ENCODE measurements at regions not wholly inside any gene's neighbourhood (a gene's known extent, or its start where the extent isn't known, plus 50 kb on each side); places are given as distances from the start of the nearest gene placed in this dataset.

GRCh38 chr3:66785191-66785909, 212.8 kb upstream of the KBTBD8 start:
- no peaks in the 10 kb centered on the region for H3K36me3 Mint-ChIP-seq (ENCODE audit: low read depth)
- intact Hi-C loops (cut with micrococcal nuclease) = no loop called here
- no peak overlapping the region for H3K27ac Mint-ChIP-seq
- no peaks in the 10 kb centered on the region for H3K4me1 Mint-ChIP-seq (ENCODE audit: low read depth)
- H3K4me3 Mint-ChIP-seq = no peak overlapping the region
- no peaks in the 10 kb centered on the region for H3K27me3 Mint-ChIP-seq
- no peaks in the 10 kb centered on the region for H3K9me3 Mint-ChIP-seq

GRCh38 chr3:66789580-66790237, 208.4 kb upstream of the KBTBD8 start:
- intact Hi-C loops (cut with micrococcal nuclease) = no loop called here
- no peaks in the 10 kb centered on the region for H3K27me3 Mint-ChIP-seq
- H3K4me3 Mint-ChIP-seq = no peak overlapping the region
- H3K36me3 Mint-ChIP-seq (ENCODE audit: low read depth) = no peaks in the 10 kb centered on the region
- H3K9me3 Mint-ChIP-seq = no peaks in the 10 kb centered on the region
- H3K4me1 Mint-ChIP-seq (ENCODE audit: low read depth) = no peaks in the 10 kb centered on the region
- H3K27ac Mint-ChIP-seq = no peak overlapping the region

- Mint-ChIP-seq H3K4me3 (no peak overlapping the region), H3K36me3 (ENCODE audit: low read depth) (no peaks in the 10 kb centered on the region), H3K27ac (no peak overlapping the region), H3K27me3 (no peaks in the 10 kb centered on the region), H3K4me1 (ENCODE audit: low read depth) (no peaks in the 10 kb centered on the region), H3K9me3 (no peaks in the 10 kb centered on the region)
- intact Hi-C loops (cut with micrococcal nuclease) = no loop called here
Observed at GRCh38 chr3:66792086-66792485, 206.0 kb upstream of the KBTBD8 start.

DNA sequence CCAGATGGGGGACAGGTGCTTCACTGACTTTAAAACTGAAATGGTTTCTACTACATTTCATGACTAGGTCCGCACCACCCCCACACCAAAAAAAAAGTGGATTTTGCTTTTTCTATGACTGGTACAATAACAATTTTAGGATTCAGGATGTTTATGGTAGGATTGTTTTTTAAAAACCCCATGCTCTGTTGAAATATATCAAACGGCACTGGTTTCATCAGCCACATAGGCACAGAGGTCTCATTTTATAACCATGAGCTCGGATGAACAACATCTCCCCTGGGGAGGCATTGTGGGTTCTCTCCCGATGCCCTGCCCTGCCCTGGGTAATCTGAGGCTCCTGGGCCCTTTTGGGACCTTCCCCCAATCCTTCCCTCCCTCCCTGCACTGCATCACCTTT, 202.7 kb upstream of the KBTBD8 start:
- H3K4me1 Mint-ChIP-seq (ENCODE audit: low read depth) = peaks cover 5% of the 10 kb centered on the region
- no peaks in the 10 kb centered on the region for H3K9me3 Mint-ChIP-seq
- intact Hi-C loops (cut with micrococcal nuclease) = no loop called here
- no peaks in the 10 kb centered on the region for H3K36me3 Mint-ChIP-seq (ENCODE audit: low read depth)
- H3K27me3 Mint-ChIP-seq = peaks cover 10% of the 10 kb centered on the region
- no peak overlapping the region for H3K27ac Mint-ChIP-seq
- no peak overlapping the region for H3K4me3 Mint-ChIP-seq

DNA sequence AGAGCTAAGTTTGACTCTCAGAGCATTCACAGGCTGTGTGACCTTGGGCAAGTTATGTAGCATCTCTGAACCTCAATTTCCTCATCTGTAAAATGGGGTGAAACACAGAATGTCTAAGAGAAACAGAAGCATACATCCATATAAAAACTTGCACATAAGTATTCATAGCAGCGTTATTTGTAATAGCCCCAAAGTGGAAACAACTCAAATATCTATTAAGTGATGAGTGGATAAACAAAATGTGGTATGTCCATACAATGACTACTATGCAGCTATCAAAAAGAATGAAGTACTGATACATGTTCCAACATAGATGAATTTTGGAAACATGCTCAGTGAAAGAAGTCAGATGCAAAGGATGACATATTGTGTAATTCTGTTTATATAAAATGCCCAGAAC, 201.8 kb upstream of the KBTBD8 start:
- Mint-ChIP-seq H3K4me3 (no peak overlapping the region), H3K4me1 (ENCODE audit: low read depth) (peaks cover 5% of the 10 kb centered on the region), H3K36me3 (ENCODE audit: low read depth) (no peaks in the 10 kb centered on the region), H3K27ac (no peak overlapping the region), H3K9me3 (no peaks in the 10 kb centered on the region), H3K27me3 (peaks cover 10% of the 10 kb centered on the region)
- intact Hi-C loops (cut with micrococcal nuclease) = no loop called here

GRCh38 chr3:66797889-66798560, 200.1 kb upstream of the KBTBD8 start:
- no peaks in the 10 kb centered on the region for H3K9me3 Mint-ChIP-seq
- intact Hi-C loops (cut with micrococcal nuclease) = no loop called here
- peaks cover 5% of the 10 kb centered on the region for H3K4me1 Mint-ChIP-seq (ENCODE audit: low read depth)
- H3K4me3 Mint-ChIP-seq = no peak overlapping the region
- peaks cover 10% of the 10 kb centered on the region for H3K27me3 Mint-ChIP-seq
- H3K36me3 Mint-ChIP-seq (ENCODE audit: low read depth) = no peaks in the 10 kb centered on the region
- no peak overlapping the region for H3K27ac Mint-ChIP-seq

DNA sequence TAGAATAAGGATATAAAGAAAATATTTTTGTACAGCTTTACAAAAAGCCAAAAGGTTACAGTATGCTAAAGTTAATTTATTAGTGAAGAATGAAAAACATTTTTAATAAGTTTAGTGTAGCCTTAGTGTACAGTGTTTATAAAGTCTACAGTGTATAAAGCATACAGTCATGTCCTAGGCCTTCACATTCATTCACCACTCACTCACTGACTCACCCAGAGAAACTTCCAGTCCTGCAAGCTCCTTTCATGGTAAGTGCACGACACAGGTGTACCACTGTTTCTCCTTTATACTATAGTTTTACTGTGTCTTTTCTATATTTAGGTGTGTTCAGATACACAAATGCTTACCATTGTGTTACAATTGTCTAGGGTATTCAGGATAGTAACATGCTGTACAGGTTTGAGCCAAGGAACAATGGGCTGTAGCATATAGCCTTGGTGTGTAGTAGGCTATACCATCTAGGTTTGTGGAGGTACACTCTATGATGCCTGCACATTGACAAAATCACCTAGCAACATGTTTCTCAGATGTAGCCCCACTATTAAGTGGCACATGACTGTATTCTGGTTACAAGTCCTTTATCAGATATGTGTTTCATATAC, 197.1 kb upstream of the KBTBD8 start:
- Mint-ChIP-seq H3K27me3 (peaks cover 14% of the 10 kb centered on the region), H3K4me3 (no peak overlapping the region), H3K9me3 (no peaks in the 10 kb centered on the region), H3K36me3 (ENCODE audit: low read depth) (no peaks in the 10 kb centered on the region), H3K27ac (no peak overlapping the region), H3K4me1 (ENCODE audit: low read depth) (peaks cover 10% of the 10 kb centered on the region)
- intact Hi-C loops (cut with micrococcal nuclease) = no loop called here

- peaks cover 7% of the 10 kb centered on the region for H3K4me1 Mint-ChIP-seq (ENCODE audit: low read depth)
- no peak overlapping the region for H3K4me3 Mint-ChIP-seq
- H3K27me3 Mint-ChIP-seq = peaks cover 9% of the 10 kb centered on the region
Observed at GRCh38 chr3:66803206-66803605, 194.9 kb upstream of the KBTBD8 start.

GRCh38 chr3:66803721-66804695, 194.1 kb upstream of the KBTBD8 start:
- peaks cover 4% of the 10 kb centered on the region for H3K27me3 Mint-ChIP-seq
- H3K9me3 Mint-ChIP-seq = no peaks in the 10 kb centered on the region
- H3K27ac Mint-ChIP-seq = no peak overlapping the region
- no peak overlapping the region for H3K4me3 Mint-ChIP-seq
- H3K36me3 Mint-ChIP-seq (ENCODE audit: low read depth) = no peaks in the 10 kb centered on the region
- intact Hi-C loops (cut with micrococcal nuclease) = no loop called here
- H3K4me1 Mint-ChIP-seq (ENCODE audit: low read depth) = peaks cover 7% of the 10 kb centered on the region

More at GRCh38 chr3:66803206-66803605, 194.9 kb upstream of the KBTBD8 start:
- H3K9me3 Mint-ChIP-seq = no peaks in the 10 kb centered on the region
- intact Hi-C loops (cut with micrococcal nuclease) = no loop called here
- no peaks in the 10 kb centered on the region for H3K36me3 Mint-ChIP-seq (ENCODE audit: low read depth)
- no peak overlapping the region for H3K27ac Mint-ChIP-seq

DNA sequence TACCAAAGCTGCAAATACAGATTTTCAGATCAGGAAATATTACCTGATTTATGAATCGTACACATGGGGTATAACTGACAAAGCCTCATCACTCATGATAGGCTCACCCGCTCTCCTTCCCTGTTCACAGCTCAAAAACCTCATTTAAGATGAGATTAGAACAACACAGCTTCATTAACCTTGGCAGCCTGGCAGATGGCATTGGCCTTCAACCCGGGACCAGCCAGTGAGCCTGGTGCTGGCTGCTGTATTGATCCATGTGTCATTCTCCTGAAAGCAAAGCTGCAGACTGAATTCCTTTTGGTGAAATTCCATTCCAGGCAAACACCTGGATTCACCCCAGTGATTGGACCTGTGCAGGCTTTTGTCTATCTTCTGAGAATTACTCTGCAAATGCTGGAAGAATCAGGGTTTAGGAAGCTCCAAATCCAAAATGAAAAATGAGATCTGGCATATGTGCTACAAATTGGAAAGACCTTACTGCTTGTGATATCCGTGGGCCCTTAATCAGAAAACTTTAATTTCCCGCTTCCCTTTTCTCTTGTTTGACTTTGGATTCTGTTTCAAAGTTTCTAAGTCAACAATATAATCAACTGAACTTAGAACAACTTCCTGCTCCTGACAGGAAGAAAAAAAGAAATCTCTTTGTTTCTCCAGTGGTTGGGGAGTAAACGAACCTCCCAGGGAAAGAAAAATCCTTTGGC, 189.1 kb upstream of the KBTBD8 start:
- Mint-ChIP-seq H3K27me3 (no peaks in the 10 kb centered on the region), H3K9me3 (no peaks in the 10 kb centered on the region), H3K27ac (no peak overlapping the region), H3K4me3 (no peak overlapping the region), H3K4me1 (ENCODE audit: low read depth) (peaks cover 4% of the 10 kb centered on the region), H3K36me3 (ENCODE audit: low read depth) (no peaks in the 10 kb centered on the region)
- intact Hi-C loops (cut with micrococcal nuclease) = no loop called here

DNA sequence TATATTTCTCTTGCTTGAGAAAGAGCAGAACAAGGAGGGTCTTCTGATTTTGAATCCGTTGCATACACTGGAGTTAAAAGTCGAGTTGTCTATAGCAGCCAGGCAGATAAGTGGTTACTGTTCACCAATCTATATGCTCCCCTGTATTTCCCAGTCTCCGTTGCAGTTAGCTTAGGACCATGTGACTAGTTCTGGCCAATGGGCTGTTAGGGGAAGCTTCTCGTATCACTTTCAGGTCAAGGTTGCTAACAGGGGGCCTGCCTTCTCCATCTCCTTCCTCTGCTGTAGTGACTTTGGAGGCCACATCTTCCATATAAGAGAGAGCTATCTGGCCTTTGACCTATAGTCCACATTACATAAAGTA, 188.5 kb upstream of the KBTBD8 start:
- no peak overlapping the region for H3K4me3 Mint-ChIP-seq
- no peaks in the 10 kb centered on the region for H3K36me3 Mint-ChIP-seq (ENCODE audit: low read depth)
- no peaks in the 10 kb centered on the region for H3K27me3 Mint-ChIP-seq
- H3K9me3 Mint-ChIP-seq = no peaks in the 10 kb centered on the region
- intact Hi-C loops (cut with micrococcal nuclease) = no loop called here
- H3K4me1 Mint-ChIP-seq (ENCODE audit: low read depth) = peaks cover 4% of the 10 kb centered on the region
- no peak overlapping the region for H3K27ac Mint-ChIP-seq

DNA sequence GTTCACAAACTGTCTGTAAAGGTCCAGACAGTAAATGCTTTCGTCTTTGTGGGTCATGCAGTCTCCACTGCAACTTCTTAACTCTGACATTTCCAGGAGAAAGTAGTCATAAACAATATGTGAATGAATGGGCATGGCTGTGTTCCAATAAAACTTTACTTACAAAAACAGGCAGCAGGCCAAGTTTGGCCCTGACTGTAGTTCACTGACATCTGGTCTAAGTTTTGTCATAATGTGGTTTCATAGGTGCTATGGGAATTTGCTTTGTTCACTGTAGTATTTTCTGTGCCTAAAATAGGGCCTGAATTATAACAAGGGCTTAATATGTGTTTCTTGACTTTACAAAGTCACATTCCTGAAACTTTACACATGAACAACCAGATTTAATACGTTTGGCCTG, 186.0 kb upstream of the KBTBD8 start:
- Mint-ChIP-seq H3K4me3 (no peak overlapping the region), H3K36me3 (ENCODE audit: low read depth) (no peaks in the 10 kb centered on the region), H3K27me3 (peaks cover 2% of the 10 kb centered on the region), H3K9me3 (no peaks in the 10 kb centered on the region), H3K4me1 (ENCODE audit: low read depth) (peaks cover 4% of the 10 kb centered on the region), H3K27ac (no peak overlapping the region)
- intact Hi-C loops (cut with micrococcal nuclease) = no loop called here

GRCh38 chr3:66812741-66813140, 185.4 kb upstream of the KBTBD8 start:
- Mint-ChIP-seq H3K4me1 (ENCODE audit: low read depth) (peaks cover 4% of the 10 kb centered on the region), H3K36me3 (ENCODE audit: low read depth) (no peaks in the 10 kb centered on the region), H3K27me3 (peaks cover 4% of the 10 kb centered on the region), H3K27ac (no peak overlapping the region), H3K4me3 (no peak overlapping the region), H3K9me3 (no peaks in the 10 kb centered on the region)
- intact Hi-C loops (cut with micrococcal nuclease) = no loop called here
